Left ventricle myocardium inferior (tissue), 1 donor: ENCODE measurements at regions not wholly inside any gene's neighbourhood (a gene's known extent, or its start where the extent isn't known, plus 50 kb on each side); places are given as distances from the start of the nearest gene placed in this dataset.

Experiments
- DNase-seq: peaks from one replicate; pipeline ENCODE4 v3.0.0-alpha.2; 2020
- H3K27ac ChIP-seq: fragments of 200-600 bp; replicated peaks from 2 replicates; pipeline ENCODE4 v1.8.0; 2021
- H3K27me3 ChIP-seq: fragments of 200-600 bp; 2 replicates; pipeline ENCODE4 v1.8.0; 2021; ENCODE audit warnings: low read depth
- H3K36me3 ChIP-seq: fragments of 200-600 bp; 2 replicates; pipeline ENCODE4 v1.8.0; 2021
- H3K4me1 ChIP-seq: fragments of 200-600 bp; 2 replicates; pipeline ENCODE4 v1.8.0; 2021
- H3K4me3 ChIP-seq: fragments of 200-600 bp; 2 replicates; pipeline ENCODE4 v1.8.0; 2021; ENCODE audit warnings: mild to moderate bottlenecking, moderate library complexity
- H3K9me3 ChIP-seq: fragments of 200-600 bp; replicated peaks from 2 replicates; pipeline ENCODE4 v1.8.0; 2021
- intact Hi-C: fragments of 100-400 bp; cut with micrococcal nuclease; formaldehyde crosslinking; loops from one replicate; pipeline ENCODE4 v1.11.0; 2022
- TF ChIP-seq, protein P1 (sequence below): fragments of 200-600 bp; IDR thresholded peaks from 2 replicates; pipeline ENCODE4 v1.8.0; 2021; ENCODE audit warnings: antibody characterized with exemption, mild to moderate bottlenecking, borderline replicate concordance
- donor health status: DM: no; HTN: yes; CAD: no; lungs with severe emphysema.

DNA sequence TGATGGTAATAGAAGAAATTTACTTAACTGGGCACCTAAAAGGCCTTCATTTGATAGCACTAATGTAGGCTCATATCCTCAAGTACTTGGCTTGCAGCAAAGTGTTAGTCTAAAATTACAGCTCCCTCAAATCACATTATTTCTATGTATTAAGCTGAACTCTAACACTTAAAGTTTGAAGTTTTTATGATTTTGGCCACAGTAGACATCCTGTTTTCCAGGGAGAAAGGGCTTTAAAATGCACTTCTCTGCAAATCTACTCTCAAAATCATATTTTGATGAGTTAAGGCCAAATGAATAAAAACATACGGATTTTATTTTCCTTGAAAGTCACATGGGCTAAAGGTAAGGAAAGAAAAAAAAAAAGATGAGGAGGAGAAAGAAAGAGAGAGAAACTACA, 575.5 kb downstream of the PLPP3 start:
- Histone ChIP-seq H3K4me1 (no peaks in the 10 kb centered on the region), H3K9me3 (peaks cover 8% of the 10 kb centered on the region), H3K27me3 (no peaks in the 10 kb centered on the region), H3K4me3 (no peak overlapping the region), H3K36me3 (no peaks in the 10 kb centered on the region), H3K27ac (no peak overlapping the region)
- intact Hi-C loops: no loop called here
- DNase-seq: no peak
- TF ChIP-seq, protein P1, sequence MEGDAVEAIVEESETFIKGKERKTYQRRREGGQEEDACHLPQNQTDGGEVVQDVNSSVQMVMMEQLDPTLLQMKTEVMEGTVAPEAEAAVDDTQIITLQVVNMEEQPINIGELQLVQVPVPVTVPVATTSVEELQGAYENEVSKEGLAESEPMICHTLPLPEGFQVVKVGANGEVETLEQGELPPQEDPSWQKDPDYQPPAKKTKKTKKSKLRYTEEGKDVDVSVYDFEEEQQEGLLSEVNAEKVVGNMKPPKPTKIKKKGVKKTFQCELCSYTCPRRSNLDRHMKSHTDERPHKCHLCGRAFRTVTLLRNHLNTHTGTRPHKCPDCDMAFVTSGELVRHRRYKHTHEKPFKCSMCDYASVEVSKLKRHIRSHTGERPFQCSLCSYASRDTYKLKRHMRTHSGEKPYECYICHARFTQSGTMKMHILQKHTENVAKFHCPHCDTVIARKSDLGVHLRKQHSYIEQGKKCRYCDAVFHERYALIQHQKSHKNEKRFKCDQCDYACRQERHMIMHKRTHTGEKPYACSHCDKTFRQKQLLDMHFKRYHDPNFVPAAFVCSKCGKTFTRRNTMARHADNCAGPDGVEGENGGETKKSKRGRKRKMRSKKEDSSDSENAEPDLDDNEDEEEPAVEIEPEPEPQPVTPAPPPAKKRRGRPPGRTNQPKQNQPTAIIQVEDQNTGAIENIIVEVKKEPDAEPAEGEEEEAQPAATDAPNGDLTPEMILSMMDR: no peak

DNA sequence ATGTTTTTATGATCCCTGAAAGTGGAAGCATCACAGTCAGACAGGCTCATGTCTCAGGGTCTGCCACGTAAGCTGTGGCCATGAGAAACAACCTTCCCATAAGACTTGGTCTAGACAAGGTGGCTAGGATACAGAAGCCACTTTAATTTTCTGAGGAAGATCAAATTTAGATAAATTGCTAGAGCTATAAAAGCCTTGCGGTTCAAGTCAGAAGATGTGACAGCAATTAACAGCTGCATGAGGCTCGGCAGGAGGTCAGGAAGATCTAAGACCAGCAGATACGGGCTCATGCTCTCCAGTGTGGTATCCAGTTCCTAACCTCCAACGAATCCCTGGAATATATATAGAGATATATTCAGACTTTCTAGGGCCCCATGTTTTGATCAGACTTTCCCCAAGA, 577.1 kb downstream of the PLPP3 start:
- H3K9me3 ChIP-seq: peaks cover 8% of the 10 kb centered on the region
- DNase-seq: no peak
- no peaks in the 10 kb centered on the region for H3K27me3 ChIP-seq
- TF ChIP-seq, protein P1: no peak
- H3K4me3 ChIP-seq: no peak overlapping the region
- H3K27ac ChIP-seq: no peak overlapping the region
- no peaks in the 10 kb centered on the region for H3K36me3 ChIP-seq
- H3K4me1 ChIP-seq: no peaks in the 10 kb centered on the region
- intact Hi-C loops: no loop called here

DNA sequence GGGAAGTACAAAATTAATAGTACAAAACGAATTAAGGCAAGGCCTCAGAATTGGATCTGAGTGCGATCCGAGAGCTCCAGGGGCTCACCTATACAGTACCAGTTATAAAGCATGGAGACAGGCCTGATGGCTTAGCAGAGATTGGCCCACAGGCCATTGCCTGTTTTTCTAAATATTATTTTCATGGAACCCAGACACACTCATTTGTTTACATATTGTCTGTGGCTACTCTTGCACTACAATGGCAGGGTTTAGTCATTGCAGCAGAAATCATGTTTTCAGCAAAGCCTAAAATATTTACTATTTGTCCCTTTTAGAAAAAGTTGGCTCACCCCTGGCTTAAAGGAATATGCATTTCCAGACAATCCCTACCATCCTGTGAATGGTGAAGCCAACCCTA, 578.9 kb downstream of the PLPP3 start:
- TF ChIP-seq, protein P1: no peak
- intact Hi-C loops: no loop called here
- no peak overlapping the region for H3K4me3 ChIP-seq

DNA sequence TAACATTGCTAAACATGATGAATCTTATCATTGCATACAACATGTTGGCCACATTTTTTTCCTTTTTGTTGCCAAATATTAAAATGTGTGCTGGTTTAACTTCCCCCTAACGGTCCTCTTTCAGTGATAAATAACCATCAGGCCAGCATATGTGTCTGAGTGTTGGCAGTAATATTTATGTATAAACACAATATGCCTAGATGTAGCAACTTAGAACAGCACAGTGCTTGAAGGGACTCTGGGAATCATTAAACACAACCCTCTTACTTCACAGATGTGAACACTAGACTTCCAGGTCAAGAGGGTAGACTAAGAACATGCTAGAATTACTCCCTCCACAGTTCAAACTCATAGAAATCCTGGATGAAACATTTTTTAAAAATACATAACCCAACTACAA, 581.8 kb downstream of the PLPP3 start:
- H3K27me3 ChIP-seq: no peaks in the 10 kb centered on the region
- peaks cover 17% of the 10 kb centered on the region for H3K9me3 ChIP-seq
- TF ChIP-seq, protein P1: no peak
- no peaks in the 10 kb centered on the region for H3K4me1 ChIP-seq
- H3K4me3 ChIP-seq: no peak overlapping the region
- no peak for DNase-seq
- no peak overlapping the region for H3K27ac ChIP-seq
- no peaks in the 10 kb centered on the region for H3K36me3 ChIP-seq
- intact Hi-C loops: no loop called here

More for the DNA sequence above, 578.9 kb downstream of the PLPP3 start:
- Histone ChIP-seq H3K27me3 (no peaks in the 10 kb centered on the region), H3K9me3 (peaks cover 20% of the 10 kb centered on the region), H3K36me3 (no peaks in the 10 kb centered on the region), H3K4me1 (no peaks in the 10 kb centered on the region), H3K27ac (no peak overlapping the region)
- no peak for DNase-seq

DNA sequence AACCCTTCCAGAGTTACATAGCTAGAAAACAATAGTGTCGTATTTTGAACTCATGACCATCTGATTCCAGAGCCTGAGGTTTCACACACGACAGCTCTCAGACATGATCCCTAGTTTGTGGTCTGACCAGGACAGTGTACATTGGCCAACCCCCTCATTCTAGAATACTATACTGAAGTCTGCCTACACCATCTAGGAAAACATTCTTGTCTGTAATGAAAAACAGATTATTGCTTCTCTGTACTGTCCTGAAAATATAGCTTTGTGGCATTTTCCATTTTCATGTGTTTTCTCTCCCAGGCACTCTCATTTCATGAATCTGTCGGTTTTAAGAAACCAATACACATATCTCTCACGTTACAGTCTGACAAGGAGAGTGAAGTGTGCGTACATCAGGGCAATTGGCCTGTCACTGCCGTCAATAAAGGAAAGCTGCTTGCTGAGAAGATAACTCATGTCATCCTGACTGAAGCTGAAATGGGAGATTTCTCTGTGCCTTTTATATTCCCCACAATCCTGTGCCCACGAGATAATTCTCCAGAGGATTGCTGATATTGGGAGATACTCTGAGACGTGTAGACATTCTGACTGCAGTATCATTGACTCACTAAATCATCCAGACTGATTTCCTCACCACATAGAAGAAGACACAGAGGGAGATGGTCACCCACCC, 585.6 kb downstream of the PLPP3 start:
- Histone ChIP-seq H3K4me3 (no peak overlapping the region), H3K27ac (no peak overlapping the region), H3K9me3 (peaks cover 17% of the 10 kb centered on the region), H3K4me1 (no peaks in the 10 kb centered on the region), H3K36me3 (no peaks in the 10 kb centered on the region), H3K27me3 (no peaks in the 10 kb centered on the region)
- TF ChIP-seq, protein P1: no peak
- no peak for DNase-seq
- intact Hi-C loops: no loop called here
